NT2/D1 (cell line): ENCODE measurements at regions not wholly inside any gene's neighbourhood (a gene's known extent, or its start where the extent isn't known, plus 50 kb on each side); places are given as distances from the start of the nearest gene placed in this dataset.

ENCODE experiments used
- SUZ12 ChIP-seq: IDR thresholded peaks from 2 replicates; pipeline ENCODE4 v1.6.1; 2011; ENCODE audit not compliant: insufficient read length, insufficient read depth; ENCODE audit errors: extremely low read depth
- YY1 ChIP-seq: IDR thresholded peaks from 2 replicates; pipeline ENCODE4 v1.6.1; 2011; ENCODE audit not compliant: insufficient read length, insufficient read depth
- ZNF274 ChIP-seq: IDR thresholded peaks from 2 replicates; pipeline ENCODE4 v1.6.1; 2011; ENCODE audit warnings: mild to moderate bottlenecking, low read depth, low read length

DNA sequence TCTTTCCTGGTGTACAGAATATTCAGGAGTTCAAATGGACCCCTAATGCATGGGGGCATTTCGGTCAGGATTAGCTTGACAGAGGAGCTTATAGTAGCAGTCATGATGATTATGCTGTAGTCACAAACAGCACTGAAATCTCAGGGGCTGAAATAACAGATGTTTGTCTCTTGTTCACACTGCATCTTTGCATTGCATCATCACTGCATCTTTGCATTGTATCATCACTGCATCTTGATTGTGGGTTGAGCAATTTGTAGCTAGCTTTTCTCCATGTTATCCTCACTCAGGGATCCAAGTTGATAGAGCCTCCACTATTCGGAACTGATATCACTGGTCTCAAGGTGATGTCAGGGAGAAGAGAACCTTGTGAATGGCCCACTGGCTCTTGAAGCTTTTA lies 160.9 kb downstream of the GATB start:
- TF ChIP-seq ZNF274 (no peak), YY1 (no peak), SUZ12 (no peak)
